Stomach (tissue), 4 donors: ENCODE measurements at regions not wholly inside any gene's neighbourhood (a gene's known extent, or its start where the extent isn't known, plus 50 kb on each side); places are given as distances from the start of the nearest gene placed in this dataset.

ENCODE experiments used
- POLR2A ChIP-seq, 4 donors: fragments of 450-650 bp; IDR thresholded peaks; one replicate each; pipeline ENCODE4 v1.6.1; 2016; ENCODE audit warnings: antibody characterized with exemption in 4 of 4, control low read depth in 2 of 4, mild to moderate bottlenecking in 1 of 4, moderate library complexity in 1 of 4
- TF ChIP-seq, protein P1 (sequence below), 7 experiments: fragments of 450-650 bp in 4 of 7; fragments of 200-600 bp in 3 of 7; sonication (generic) in 3 of 7; IDR thresholded peaks; one replicate each; pipeline ENCODE4 v1.5.1; 2016 to 2019; ENCODE audit warnings: antibody characterized with exemption in 7 of 7, control low read depth in 2 of 7, mild to moderate bottlenecking in 1 of 7

GRCh38 chr2:19262150-19262549, 96.3 kb downstream of the OSR1 start:
- no peak for TF ChIP-seq POLR2A (IDR thresholded peaks at IDR 0.05)
- TF ChIP-seq, protein P1, sequence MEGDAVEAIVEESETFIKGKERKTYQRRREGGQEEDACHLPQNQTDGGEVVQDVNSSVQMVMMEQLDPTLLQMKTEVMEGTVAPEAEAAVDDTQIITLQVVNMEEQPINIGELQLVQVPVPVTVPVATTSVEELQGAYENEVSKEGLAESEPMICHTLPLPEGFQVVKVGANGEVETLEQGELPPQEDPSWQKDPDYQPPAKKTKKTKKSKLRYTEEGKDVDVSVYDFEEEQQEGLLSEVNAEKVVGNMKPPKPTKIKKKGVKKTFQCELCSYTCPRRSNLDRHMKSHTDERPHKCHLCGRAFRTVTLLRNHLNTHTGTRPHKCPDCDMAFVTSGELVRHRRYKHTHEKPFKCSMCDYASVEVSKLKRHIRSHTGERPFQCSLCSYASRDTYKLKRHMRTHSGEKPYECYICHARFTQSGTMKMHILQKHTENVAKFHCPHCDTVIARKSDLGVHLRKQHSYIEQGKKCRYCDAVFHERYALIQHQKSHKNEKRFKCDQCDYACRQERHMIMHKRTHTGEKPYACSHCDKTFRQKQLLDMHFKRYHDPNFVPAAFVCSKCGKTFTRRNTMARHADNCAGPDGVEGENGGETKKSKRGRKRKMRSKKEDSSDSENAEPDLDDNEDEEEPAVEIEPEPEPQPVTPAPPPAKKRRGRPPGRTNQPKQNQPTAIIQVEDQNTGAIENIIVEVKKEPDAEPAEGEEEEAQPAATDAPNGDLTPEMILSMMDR (IDR thresholded peaks at IDR 0.05) = no peak
